AG04450 (cell line): ENCODE measurements at regions not wholly inside any gene's neighbourhood (a gene's known extent, or its start where the extent isn't known, plus 50 kb on each side); places are given as distances from the start of the nearest gene placed in this dataset.
"Not testable (repeated sequence)": the region's sequence is repeated elsewhere in the genome, so short reads cannot be mapped to it uniquely, and the experiment has no call there.

Experiments
- CTCF ChIA-PET: fragments of 300-600, 350-600 bp; formaldehyde crosslinking; extraction: SDS; loops from one replicate; lab custom pipeline; 2022; ENCODE audit warnings: antibody characterized with exemption, inconsistent platforms; lab: Charles Lee
- POLR2A ChIA-PET: fragments of 350-600 bp; formaldehyde crosslinking; extraction: SDS; loops from one replicate; lab custom pipeline; 2021; ENCODE audit warnings: antibody characterized with exemption, inconsistent platforms; lab: Yijun Ruan, JAX
- DNase-seq: peaks from one replicate; pipeline ENCODE4 v3.0.0-alpha.2; 2011; ENCODE audit warnings: low read depth, low spot score
- H3K27ac ChIP-seq: one replicate; pipeline ENCODE4 v1.5.1; 2012; ENCODE audit warnings: low read depth, low read length, control low read depth
- H3K27me3 ChIP-seq: one replicate; pipeline ENCODE4 v1.6.0; 2012; ENCODE audit warnings: low read length; ENCODE audit not compliant: control insufficient read depth, insufficient read depth
- H3K4me3 ChIP-seq: 2 replicates; pipeline ENCODE4 v1.5.1; 2011; ENCODE audit warnings: mild to moderate bottlenecking, low read depth, low read length, control low read depth
- H3K9me3 ChIP-seq: 2 replicates; pipeline ENCODE4 v1.5.1; 2012; ENCODE audit warnings: low read length; ENCODE audit not compliant: control insufficient read depth, insufficient read depth
- TF ChIP-seq, protein P1 (sequence below): IDR thresholded peaks from 2 replicates; pipeline ENCODE4 v1.5.1; 2011; ENCODE audit warnings: low read depth, low read length, control low read depth, inconsistent platforms

DNA sequence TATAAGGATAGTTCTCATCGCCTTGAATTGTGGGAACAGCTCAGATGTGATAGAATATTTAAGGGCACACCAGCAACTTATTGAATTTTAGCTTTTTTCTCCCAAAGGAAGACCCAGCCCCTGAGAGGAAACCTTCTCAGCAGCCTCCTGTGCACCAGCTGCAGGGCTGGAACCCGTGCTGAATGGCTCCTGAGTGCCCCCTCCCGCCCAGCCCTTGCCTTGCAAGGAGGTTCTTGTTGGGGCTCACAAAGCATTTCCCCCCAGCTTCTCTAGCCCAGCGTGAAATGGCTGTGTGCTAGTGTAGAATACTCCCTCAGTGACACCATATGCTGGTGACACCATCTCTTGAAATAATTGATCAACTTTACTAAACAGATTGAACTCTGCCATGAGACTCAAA is 1227.4 kb downstream of the TMEM121 start:
- H3K4me3 ChIP-seq, POLR2A ChIA-PET, H3K27ac ChIP-seq, H3K27me3 ChIP-seq, H3K9me3 ChIP-seq, DNase-seq, CTCF ChIA-PET: not testable (repeated sequence)

GRCh38 chr14:106757444-106757843 is 1231.1 kb downstream of the TMEM121 start:
- CTCF ChIA-PET, H3K9me3 ChIP-seq, H3K27me3 ChIP-seq, POLR2A ChIA-PET, DNase-seq, H3K27ac ChIP-seq, H3K4me3 ChIP-seq: not testable (repeated sequence)

GRCh38 chr14:106761886-106762816 is 1235.8 kb downstream of the TMEM121 start:
- POLR2A ChIA-PET, result not testable (repeated sequence)

DNA sequence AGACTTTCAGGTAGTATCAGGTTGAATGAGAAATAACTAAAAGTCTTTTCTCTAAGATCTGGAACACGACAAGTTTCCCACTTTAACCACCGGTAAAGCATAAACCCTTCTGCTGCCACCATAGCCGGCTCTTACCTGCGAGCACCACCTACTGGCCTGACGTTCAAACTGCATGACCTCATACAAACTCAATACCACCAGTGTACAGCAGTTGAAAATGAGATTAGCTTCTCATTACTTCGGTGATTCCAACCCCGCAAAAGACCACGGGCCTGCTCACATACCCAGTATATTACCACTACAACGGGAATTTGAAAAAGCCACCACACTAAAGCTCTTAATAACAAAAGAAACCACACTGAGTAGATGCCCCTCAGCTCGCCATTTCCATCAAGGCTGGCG is 1238.6 kb downstream of the TMEM121 start:
- H3K27me3 ChIP-seq, H3K27ac ChIP-seq, CTCF ChIA-PET, DNase-seq, H3K9me3 ChIP-seq, H3K4me3 ChIP-seq, POLR2A ChIA-PET: not testable (repeated sequence)
- TF ChIP-seq, protein P1, sequence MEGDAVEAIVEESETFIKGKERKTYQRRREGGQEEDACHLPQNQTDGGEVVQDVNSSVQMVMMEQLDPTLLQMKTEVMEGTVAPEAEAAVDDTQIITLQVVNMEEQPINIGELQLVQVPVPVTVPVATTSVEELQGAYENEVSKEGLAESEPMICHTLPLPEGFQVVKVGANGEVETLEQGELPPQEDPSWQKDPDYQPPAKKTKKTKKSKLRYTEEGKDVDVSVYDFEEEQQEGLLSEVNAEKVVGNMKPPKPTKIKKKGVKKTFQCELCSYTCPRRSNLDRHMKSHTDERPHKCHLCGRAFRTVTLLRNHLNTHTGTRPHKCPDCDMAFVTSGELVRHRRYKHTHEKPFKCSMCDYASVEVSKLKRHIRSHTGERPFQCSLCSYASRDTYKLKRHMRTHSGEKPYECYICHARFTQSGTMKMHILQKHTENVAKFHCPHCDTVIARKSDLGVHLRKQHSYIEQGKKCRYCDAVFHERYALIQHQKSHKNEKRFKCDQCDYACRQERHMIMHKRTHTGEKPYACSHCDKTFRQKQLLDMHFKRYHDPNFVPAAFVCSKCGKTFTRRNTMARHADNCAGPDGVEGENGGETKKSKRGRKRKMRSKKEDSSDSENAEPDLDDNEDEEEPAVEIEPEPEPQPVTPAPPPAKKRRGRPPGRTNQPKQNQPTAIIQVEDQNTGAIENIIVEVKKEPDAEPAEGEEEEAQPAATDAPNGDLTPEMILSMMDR, result 0 out of 2 replicates have a peak, but pooled peaks have one; percentile 7

More at GRCh38 chr14:106761886-106762816, 1235.8 kb downstream of the TMEM121 start:
- CTCF ChIA-PET, H3K9me3 ChIP-seq, DNase-seq, H3K4me3 ChIP-seq, H3K27ac ChIP-seq, H3K27me3 ChIP-seq: not testable (repeated sequence)

DNA sequence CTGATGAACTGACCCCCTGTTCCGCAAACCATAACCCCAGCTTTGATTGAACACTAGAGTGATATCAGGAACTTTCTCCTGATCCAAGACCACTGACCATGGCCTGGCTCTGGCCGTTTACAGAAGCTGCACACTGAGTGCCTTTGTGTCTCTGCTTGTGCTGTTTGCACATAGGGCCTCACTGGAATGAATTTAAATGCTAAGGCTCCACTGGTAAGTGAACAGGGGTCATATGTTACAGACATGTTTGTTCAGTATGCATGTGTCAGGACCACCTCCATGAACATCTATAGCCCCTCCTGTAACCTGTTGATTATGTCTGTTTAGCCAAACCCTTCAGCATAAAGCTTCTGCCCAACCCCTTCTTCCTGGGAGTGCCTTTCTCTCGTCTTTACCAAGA is 1239.8 kb downstream of the TMEM121 start:
- no peaks in the 10 kb centered on the region for H3K27me3 ChIP-seq
- no peaks in the 10 kb centered on the region for H3K9me3 ChIP-seq
- H3K4me3 ChIP-seq, result no peak overlapping the region
- POLR2A ChIA-PET, result no interaction called here
- CTCF ChIA-PET, result no interaction called here
- H3K27ac ChIP-seq, result no peak overlapping the region
- TF ChIP-seq, protein P1, result no peak
- no peak for DNase-seq

- POLR2A ChIA-PET, H3K4me3 ChIP-seq, H3K9me3 ChIP-seq, CTCF ChIA-PET, DNase-seq, H3K27ac ChIP-seq, H3K27me3 ChIP-seq: not testable (repeated sequence)
Measured at GRCh38 chr14:106766551-106767277, 1240.3 kb downstream of the TMEM121 start.

DNA sequence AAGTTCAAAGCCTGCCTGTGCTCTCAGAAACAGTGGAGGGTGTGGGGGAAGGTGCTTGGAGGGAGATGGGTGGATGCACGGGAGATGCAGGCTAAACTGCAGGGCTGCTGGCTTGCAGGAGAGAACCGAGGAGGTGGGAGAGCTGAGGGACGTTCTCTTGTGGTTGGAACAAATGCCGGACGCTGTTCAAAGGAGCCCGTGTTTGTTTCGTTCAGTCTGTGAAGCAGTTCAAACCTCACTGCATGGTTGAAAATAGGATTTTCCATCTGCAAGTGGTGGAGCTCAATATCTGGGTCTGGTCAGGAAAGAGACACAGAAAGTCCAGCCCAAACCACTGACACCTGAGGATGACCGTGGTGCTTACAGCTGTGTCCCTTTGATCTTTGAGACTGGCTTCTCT is 1241.8 kb downstream of the TMEM121 start:
- DNase-seq, H3K4me3 ChIP-seq, H3K9me3 ChIP-seq, H3K27ac ChIP-seq, H3K27me3 ChIP-seq, POLR2A ChIA-PET, CTCF ChIA-PET: not testable (repeated sequence)

DNA sequence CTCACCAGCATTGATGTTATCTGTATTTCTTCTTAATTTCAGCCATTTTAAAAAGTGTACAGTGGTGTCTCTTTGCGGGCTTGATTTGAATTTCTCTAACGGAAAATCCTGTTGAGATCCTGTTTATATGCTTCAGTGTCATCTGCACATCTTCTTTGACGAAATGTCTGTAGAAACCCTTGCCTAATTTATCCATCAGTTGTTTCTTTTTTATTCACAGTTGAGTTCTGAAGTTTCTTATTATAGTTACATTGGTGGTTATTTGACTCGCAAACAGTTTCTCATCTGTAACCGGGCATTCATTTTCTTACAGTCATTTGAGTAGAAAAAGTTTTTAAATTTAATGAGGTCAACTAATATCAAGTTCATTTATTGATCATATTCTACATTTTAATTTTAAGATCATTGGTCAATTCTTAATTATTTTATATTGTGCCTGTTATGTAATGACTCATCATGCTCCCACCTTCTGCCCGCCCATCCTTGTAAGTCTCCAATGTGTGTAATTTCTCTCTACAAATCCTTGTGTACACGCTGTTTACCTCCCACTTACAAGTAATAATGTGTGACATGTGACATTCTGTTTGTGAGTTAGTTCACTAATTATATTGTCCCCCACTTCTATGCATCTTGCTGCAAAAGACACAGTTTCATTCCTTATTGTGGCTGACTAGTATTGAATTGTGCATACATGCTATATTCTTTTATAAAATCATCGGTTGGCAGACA is 1242.8 kb downstream of the TMEM121 start:
- H3K27me3 ChIP-seq, H3K27ac ChIP-seq, POLR2A ChIA-PET, H3K4me3 ChIP-seq, DNase-seq, H3K9me3 ChIP-seq, CTCF ChIA-PET: not testable (repeated sequence)

GRCh38 chr14:106770158-106770672 is 1243.8 kb downstream of the TMEM121 start:
- CTCF ChIA-PET, POLR2A ChIA-PET, H3K9me3 ChIP-seq, H3K4me3 ChIP-seq, H3K27me3 ChIP-seq, H3K27ac ChIP-seq, DNase-seq: not testable (repeated sequence)
